Neural progenitor cell (in vitro differentiated cells): ENCODE measurements at regions not wholly inside any gene's neighbourhood (a gene's known extent, or its start where the extent isn't known, plus 50 kb on each side); places are given as distances from the start of the nearest gene placed in this dataset.

Source experiments
- DNase-seq: peaks from one replicate; pipeline ENCODE4 v3.0.0-alpha.2; 2016; ENCODE audit warnings: low spot score
- H2AFZ ChIP-seq: fragments of 200-600 bp; sonication (generic); replicated peaks from 2 replicates; pipeline ENCODE4 v1.6.1; 2016; ENCODE audit warnings: antibody characterized with exemption
- H3F3A ChIP-seq: fragments of 200-600 bp; sonication (generic); 2 replicates; pipeline ENCODE4 v1.6.1; 2016; ENCODE audit warnings: antibody characterized with exemption, low read depth
- H3K27ac ChIP-seq: fragments of 200-600 bp; sonication (generic); 2 replicates; pipeline ENCODE4 v1.5.1; 2016; ENCODE audit warnings: mild to moderate bottlenecking
- H3K27me3 ChIP-seq: fragments of 200-600 bp; sonication (generic); 2 replicates; pipeline ENCODE4 v1.6.1; 2016; ENCODE audit warnings: mild to moderate bottlenecking, moderate library complexity
- H3K36me3 ChIP-seq: fragments of 200-600 bp; sonication (generic); 2 replicates; pipeline ENCODE4 v1.5.1; 2016
- H3K4me1 ChIP-seq: fragments of 200-600 bp; sonication (generic); 2 replicates; pipeline ENCODE4 v1.6.1; 2016; ENCODE audit warnings: mixed run types
- H3K4me2 ChIP-seq: fragments of 200-600 bp; sonication (generic); 2 replicates; pipeline ENCODE4 v1.6.1; 2016
- H3K4me3 ChIP-seq: fragments of 200-600 bp; sonication (generic); 2 replicates; pipeline ENCODE4 v1.5.1; 2016
- H3K79me2 ChIP-seq: fragments of 200-600 bp; sonication (generic); 2 replicates; pipeline ENCODE4 v1.6.1; 2016; ENCODE audit warnings: low read depth
- H3K9ac ChIP-seq: fragments of 200-600 bp; sonication (generic); 2 replicates; pipeline ENCODE4 v1.6.1; 2016
- H3K9me3 ChIP-seq: fragments of 200-600 bp; sonication (generic); 2 replicates; pipeline ENCODE4 v1.5.1; 2016; ENCODE audit warnings: low read depth
- H4K20me1 ChIP-seq: fragments of 200-600 bp; sonication (generic); 2 replicates; pipeline ENCODE4 v1.6.1; 2016; ENCODE audit warnings: low read depth
- H3K27ac Mint-ChIP-seq: 3 replicates; pipeline ENCODE4 v1.8.0; 2021; ENCODE audit warnings: mixed read lengths
- H3K27me3 Mint-ChIP-seq: 2 replicates; pipeline ENCODE4 v1.8.0; 2022; ENCODE audit warnings: low read depth, mild to moderate bottlenecking, inconsistent platforms, moderate library complexity, mixed read lengths; ENCODE audit not compliant: insufficient read depth
- H3K36me3 Mint-ChIP-seq: 3 replicates; pipeline ENCODE4 v1.8.0; 2021; ENCODE audit warnings: mixed read lengths
- H3K4me1 Mint-ChIP-seq: 3 replicates; pipeline ENCODE4 v1.8.0; 2021; ENCODE audit warnings: mixed read lengths
- H3K4me3 Mint-ChIP-seq: 3 replicates; pipeline ENCODE4 v1.8.0; 2021; ENCODE audit warnings: mild to moderate bottlenecking, moderate library complexity, mixed read lengths
- H3K9me3 Mint-ChIP-seq: 3 replicates; pipeline ENCODE4 v1.8.0; 2020; ENCODE audit warnings: mixed read lengths
- CTCF ChIP-seq: fragments of 200-600 bp; sonication (generic); IDR thresholded peaks from 2 replicates; pipeline ENCODE4 v1.5.1; 2017; ENCODE audit warnings: antibody characterized with exemption, mild to moderate bottlenecking
- EZH2 ChIP-seq: fragments of 200-600 bp; sonication (generic); IDR thresholded peaks from 2 replicates; pipeline ENCODE4 v1.6.1; 2017; ENCODE audit warnings: antibody characterized with exemption, mild to moderate bottlenecking, moderate library complexity
- EZH2phosphoT487 ChIP-seq: fragments of 200-600 bp; sonication (generic); IDR thresholded peaks from 2 replicates; pipeline ENCODE4 v1.6.1; 2017; ENCODE audit warnings: antibody characterized with exemption

GRCh38 chr4:177640864-177641263 is 198.6 kb upstream of the AGA start:
- DNase-seq = no peak
- no peak overlapping the region for H3K27ac ChIP-seq
- Mint-ChIP-seq H3K4me1 (no peaks in the 10 kb centered on the region), H3K9me3 (no peaks in the 10 kb centered on the region), H3K4me3 (no peak overlapping the region), H3K36me3 (no peaks in the 10 kb centered on the region), H3K27me3 (peaks cover 2% of the 10 kb centered on the region), H3K27ac (no peak overlapping the region)
- TF ChIP-seq EZH2phosphoT487 (no peak), EZH2 (no peak), CTCF (no peak)
- peaks cover 8% of the 10 kb centered on the region for H3K4me1 ChIP-seq
- no peak overlapping the region for H3K9ac ChIP-seq
- no peak overlapping the region for H3K4me3 ChIP-seq
- H3K36me3 ChIP-seq = no peaks in the 10 kb centered on the region
- no peak overlapping the region for H2AFZ ChIP-seq
- H3K27me3 ChIP-seq = no peaks in the 10 kb centered on the region
- H3F3A ChIP-seq = no peaks in the 10 kb centered on the region
- no peaks in the 10 kb centered on the region for H4K20me1 ChIP-seq
- no peak overlapping the region for H3K4me2 ChIP-seq
- no peaks in the 10 kb centered on the region for H3K79me2 ChIP-seq
- no peaks in the 10 kb centered on the region for H3K9me3 ChIP-seq

GRCh38 chr4:177660223-177660622 is 218.0 kb upstream of the AGA start:
- no peak overlapping the region for H3K4me2 ChIP-seq
- no peaks in the 10 kb centered on the region for H3K4me1 ChIP-seq
- H3K27me3 Mint-ChIP-seq = no peaks in the 10 kb centered on the region
- no peaks in the 10 kb centered on the region for H3K4me1 Mint-ChIP-seq
- no peak overlapping the region for H3K4me3 Mint-ChIP-seq
- TF ChIP-seq CTCF = no peak
- no peak for TF ChIP-seq EZH2
- TF ChIP-seq EZH2phosphoT487 = no peak
- no peaks in the 10 kb centered on the region for H3K36me3 ChIP-seq
- H3K9me3 Mint-ChIP-seq = peaks cover 2% of the 10 kb centered on the region
- H3K27ac ChIP-seq = no peak overlapping the region
- H3K27ac Mint-ChIP-seq = no peak overlapping the region
- H2AFZ ChIP-seq = no peak overlapping the region
- no peaks in the 10 kb centered on the region for H3K79me2 ChIP-seq
- no peaks in the 10 kb centered on the region for H3F3A ChIP-seq
- H3K27me3 ChIP-seq = no peaks in the 10 kb centered on the region
- no peaks in the 10 kb centered on the region for H4K20me1 ChIP-seq
- DNase-seq = no peak
- no peak overlapping the region for H3K4me3 ChIP-seq
- peaks cover 4% of the 10 kb centered on the region for H3K9me3 ChIP-seq
- H3K36me3 Mint-ChIP-seq = no peaks in the 10 kb centered on the region
- no peak overlapping the region for H3K9ac ChIP-seq

- Histone ChIP-seq H3F3A (no peaks in the 10 kb centered on the region), H3K27me3 (no peaks in the 10 kb centered on the region), H3K9ac (no peak overlapping the region), H3K4me1 (no peaks in the 10 kb centered on the region), H4K20me1 (no peaks in the 10 kb centered on the region), H2AFZ (no peak overlapping the region), H3K79me2 (no peaks in the 10 kb centered on the region), H3K27ac (no peak overlapping the region), H3K9me3 (no peaks in the 10 kb centered on the region), H3K4me3 (no peak overlapping the region), H3K36me3 (no peaks in the 10 kb centered on the region), H3K4me2 (no peak overlapping the region)
- H3K9me3 Mint-ChIP-seq = no peaks in the 10 kb centered on the region
- no peaks in the 10 kb centered on the region for H3K27me3 Mint-ChIP-seq
- no peak overlapping the region for H3K4me3 Mint-ChIP-seq
- peak; percentile 2 for DNase-seq
- no peaks in the 10 kb centered on the region for H3K36me3 Mint-ChIP-seq
- no peak overlapping the region for H3K27ac Mint-ChIP-seq
- TF ChIP-seq EZH2 (no peak), CTCF (peak; percentile 18)
- H3K4me1 Mint-ChIP-seq = no peaks in the 10 kb centered on the region
Observed at GRCh38 chr4:177667687-177668086, 225.4 kb upstream of the AGA start.

- Histone ChIP-seq H3K36me3 (no peaks in the 10 kb centered on the region), H3K4me2 (no peak overlapping the region), H3K27ac (no peak overlapping the region), H3F3A (no peaks in the 10 kb centered on the region), H2AFZ (no peak overlapping the region), H3K79me2 (no peaks in the 10 kb centered on the region), H3K4me1 (no peaks in the 10 kb centered on the region), H3K9ac (no peak overlapping the region), H4K20me1 (no peaks in the 10 kb centered on the region), H3K9me3 (no peaks in the 10 kb centered on the region), H3K4me3 (no peak overlapping the region), H3K27me3 (no peaks in the 10 kb centered on the region)
- Mint-ChIP-seq H3K27me3 (no peaks in the 10 kb centered on the region), H3K9me3 (no peaks in the 10 kb centered on the region), H3K36me3 (no peaks in the 10 kb centered on the region), H3K4me3 (no peak overlapping the region), H3K4me1 (no peaks in the 10 kb centered on the region), H3K27ac (no peak overlapping the region)
- TF ChIP-seq EZH2phosphoT487 (no peak), CTCF (no peak), EZH2 (no peak)
- DNase-seq = no peak
Observed at GRCh38 chr4:177671387-177671786, 229.2 kb upstream of the AGA start.
